NB4 (cell line): ENCODE measurements at regions not wholly inside any gene's neighbourhood (a gene's known extent, or its start where the extent isn't known, plus 50 kb on each side); places are given as distances from the start of the nearest gene placed in this dataset.

ENCODE experiments used
- DNase-seq: peaks from one replicate; pipeline ENCODE4 v3.0.0; 2010; ENCODE audit warnings: low read depth
- H3K4me3 ChIP-seq: one replicate; pipeline ENCODE4 v1.5.1; 2011; ENCODE audit warnings: mild to moderate bottlenecking, low read depth, low read length, moderate library complexity
- MYC ChIP-seq: IDR thresholded peaks from 2 replicates; pipeline ENCODE4 v1.6.1; 2011; ENCODE audit warnings: low read depth, low read length
- POLR2A ChIP-seq: IDR thresholded peaks from 2 replicates; pipeline ENCODE4 v1.6.1; 2011; ENCODE audit warnings: mild to moderate bottlenecking; ENCODE audit not compliant: insufficient read length; ENCODE audit errors: extremely low read depth
- TF ChIP-seq, protein P1 (sequence below): IDR thresholded peaks from 2 replicates; pipeline ENCODE4 v1.6.1; 2011; ENCODE audit warnings: low read depth, low read length
- TF ChIP-seq, protein P2 (sequence below): IDR thresholded peaks from one replicate; pipeline ENCODE4 v1.5.1; 2012; ENCODE audit warnings: low read depth, low read length

DNA sequence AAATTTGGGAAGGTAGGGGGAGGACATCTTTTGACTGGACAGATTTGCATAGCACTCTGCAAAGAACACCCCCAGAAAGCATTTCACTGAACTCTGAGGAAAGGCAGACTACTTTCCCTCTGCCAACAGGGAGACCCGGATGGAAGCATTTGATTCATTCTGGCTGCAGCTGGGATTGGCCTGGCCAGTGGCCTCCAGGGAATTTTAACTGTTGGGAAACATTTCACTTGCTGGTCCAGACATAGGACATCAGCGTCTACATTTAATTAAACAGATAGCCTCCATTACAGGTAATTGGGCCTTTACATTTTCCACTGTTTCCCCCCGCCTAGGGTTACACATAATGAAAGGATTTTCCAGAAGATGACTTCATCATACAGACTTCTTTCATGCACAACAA lies 92.8 kb downstream of the MARCHF4 start:
- H3K4me3 ChIP-seq: no peak overlapping the region
- DNase-seq: no peak
- TF ChIP-seq POLR2A: no peak
- TF ChIP-seq, protein P1, sequence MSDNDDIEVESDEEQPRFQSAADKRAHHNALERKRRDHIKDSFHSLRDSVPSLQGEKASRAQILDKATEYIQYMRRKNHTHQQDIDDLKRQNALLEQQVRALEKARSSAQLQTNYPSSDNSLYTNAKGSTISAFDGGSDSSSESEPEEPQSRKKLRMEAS: no peak
- TF ChIP-seq, protein P2, sequence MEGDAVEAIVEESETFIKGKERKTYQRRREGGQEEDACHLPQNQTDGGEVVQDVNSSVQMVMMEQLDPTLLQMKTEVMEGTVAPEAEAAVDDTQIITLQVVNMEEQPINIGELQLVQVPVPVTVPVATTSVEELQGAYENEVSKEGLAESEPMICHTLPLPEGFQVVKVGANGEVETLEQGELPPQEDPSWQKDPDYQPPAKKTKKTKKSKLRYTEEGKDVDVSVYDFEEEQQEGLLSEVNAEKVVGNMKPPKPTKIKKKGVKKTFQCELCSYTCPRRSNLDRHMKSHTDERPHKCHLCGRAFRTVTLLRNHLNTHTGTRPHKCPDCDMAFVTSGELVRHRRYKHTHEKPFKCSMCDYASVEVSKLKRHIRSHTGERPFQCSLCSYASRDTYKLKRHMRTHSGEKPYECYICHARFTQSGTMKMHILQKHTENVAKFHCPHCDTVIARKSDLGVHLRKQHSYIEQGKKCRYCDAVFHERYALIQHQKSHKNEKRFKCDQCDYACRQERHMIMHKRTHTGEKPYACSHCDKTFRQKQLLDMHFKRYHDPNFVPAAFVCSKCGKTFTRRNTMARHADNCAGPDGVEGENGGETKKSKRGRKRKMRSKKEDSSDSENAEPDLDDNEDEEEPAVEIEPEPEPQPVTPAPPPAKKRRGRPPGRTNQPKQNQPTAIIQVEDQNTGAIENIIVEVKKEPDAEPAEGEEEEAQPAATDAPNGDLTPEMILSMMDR: no peak
- no peak for TF ChIP-seq MYC

DNA sequence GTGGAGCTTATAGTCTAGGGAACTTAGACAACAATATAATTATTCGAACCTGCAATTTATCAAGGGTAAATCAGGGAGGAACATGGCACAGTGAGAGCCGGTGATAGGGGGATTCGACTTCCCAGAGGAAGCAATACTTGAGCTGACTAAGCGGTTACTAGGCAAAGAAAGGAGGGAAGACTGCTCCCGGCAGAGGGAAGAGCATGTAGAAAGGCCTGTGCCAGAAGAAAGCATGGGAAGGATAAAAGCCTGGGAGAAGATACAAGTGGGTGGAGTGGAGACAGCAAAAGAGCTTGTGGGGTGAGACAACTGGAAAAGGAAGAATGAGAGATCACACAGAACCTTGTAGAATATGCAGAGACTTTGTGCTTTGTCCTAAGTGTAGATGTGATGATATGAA lies 93.3 kb downstream of the MARCHF4 start:
- no peak for DNase-seq
- no peak overlapping the region for H3K4me3 ChIP-seq
- TF ChIP-seq, protein P1: no peak

DNA sequence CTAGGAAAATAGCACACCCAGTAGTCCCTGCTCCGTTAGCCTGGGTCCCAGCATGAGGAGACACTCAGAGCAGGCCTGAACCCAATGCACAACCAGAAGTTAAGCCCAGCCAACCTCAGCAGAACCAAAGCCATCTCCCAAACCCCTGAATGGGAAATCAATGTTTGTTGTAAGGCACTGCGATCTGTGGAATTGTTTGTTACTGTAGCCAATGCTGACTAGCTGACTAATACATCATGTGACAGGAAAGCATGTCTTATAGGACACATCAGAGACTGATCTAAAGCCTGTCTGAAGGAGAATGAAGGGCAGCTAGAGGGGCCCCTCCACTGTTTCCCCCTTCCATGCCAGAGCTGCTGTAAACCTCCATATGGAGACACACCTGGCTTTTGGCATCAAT lies 96.4 kb downstream of the MARCHF4 start:
- TF ChIP-seq MYC (no peak), POLR2A (no peak)
- TF ChIP-seq, protein P2: no peak
- TF ChIP-seq, protein P1: no peak
- no peak overlapping the region for H3K4me3 ChIP-seq
- DNase-seq: no peak

DNA sequence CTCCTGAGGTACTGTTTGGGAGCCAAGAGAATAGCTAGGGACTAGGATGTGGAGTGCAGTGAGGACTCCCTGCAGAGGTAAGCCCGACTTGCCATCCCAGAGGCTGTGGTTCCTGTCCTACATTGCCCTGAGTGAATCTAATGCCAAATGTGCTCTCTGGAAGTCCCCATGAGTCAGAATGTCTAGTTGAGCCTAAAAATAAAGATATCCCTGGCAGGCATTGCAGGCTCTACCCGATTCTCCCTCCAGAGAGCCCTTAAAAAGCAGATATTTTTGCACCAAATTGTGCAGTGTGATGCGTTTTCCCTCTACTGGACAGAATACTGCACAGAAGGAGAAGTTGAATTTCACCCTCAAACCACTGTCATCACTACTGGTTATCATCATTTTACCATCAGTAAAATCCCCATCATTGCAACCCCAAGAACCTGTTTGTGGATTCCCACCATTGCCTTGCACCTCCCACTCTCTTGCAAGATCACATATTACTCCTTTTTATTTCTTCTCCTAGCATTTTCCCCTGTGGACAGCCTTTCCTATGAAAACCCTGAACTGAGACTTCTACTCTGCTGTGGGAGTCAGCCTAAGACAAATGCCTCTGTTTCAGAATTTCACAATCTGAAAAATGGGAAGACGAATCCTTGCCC lies 98.0 kb downstream of the MARCHF4 start:
- TF ChIP-seq MYC (no peak), POLR2A (no peak)
- TF ChIP-seq, protein P1: no peak
- no peak for DNase-seq
- no peak overlapping the region for H3K4me3 ChIP-seq

DNA sequence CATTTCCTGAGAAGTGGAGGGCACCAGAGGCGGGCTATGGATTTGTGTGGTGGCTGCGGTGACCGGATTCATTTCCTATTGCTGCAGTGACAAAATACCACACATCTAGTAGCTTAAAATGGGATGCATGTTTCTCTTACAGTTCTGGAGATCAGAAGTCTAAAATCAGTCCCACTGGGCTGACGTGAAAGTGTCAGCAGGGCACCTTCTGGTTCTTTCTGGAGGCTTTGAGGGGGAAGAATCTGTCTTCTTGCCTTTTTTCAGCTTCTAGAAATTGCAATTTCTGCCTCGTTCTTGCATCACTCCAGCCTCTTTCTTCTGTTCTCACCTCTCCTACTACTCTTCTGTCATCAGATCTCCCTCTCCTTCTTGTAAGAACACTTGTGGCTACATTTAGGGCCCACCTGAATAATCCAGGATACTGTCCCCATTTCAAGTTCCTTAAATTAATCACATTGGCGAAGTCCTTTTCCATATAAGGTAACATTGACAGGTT lies 111.2 kb downstream of the MARCHF4 start:
- DNase-seq: no peak
- no peak for TF ChIP-seq MYC
- H3K4me3 ChIP-seq: no peak overlapping the region

DNA sequence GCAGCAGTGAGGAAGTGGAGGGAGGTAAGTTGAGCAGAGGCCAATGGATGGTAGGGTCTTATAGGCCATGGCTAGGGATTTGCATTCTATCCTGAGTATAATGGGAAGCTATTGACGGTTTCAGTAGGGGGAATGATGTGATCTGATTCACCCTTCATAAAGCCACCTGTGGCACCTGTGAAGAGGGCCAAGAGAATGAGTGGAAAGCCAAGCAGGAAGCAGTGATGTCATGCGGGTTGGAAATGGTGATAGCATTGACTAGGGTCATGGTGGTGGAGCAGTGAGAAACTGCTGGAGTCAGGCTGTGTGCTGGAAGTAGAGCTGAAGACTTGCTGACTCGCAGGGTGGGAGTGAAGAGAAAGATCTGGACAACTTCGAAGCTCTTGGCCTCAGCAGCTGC lies 111.7 kb downstream of the MARCHF4 start:
- no peak overlapping the region for H3K4me3 ChIP-seq
- TF ChIP-seq, protein P1: no peak
- DNase-seq: no peak

DNA sequence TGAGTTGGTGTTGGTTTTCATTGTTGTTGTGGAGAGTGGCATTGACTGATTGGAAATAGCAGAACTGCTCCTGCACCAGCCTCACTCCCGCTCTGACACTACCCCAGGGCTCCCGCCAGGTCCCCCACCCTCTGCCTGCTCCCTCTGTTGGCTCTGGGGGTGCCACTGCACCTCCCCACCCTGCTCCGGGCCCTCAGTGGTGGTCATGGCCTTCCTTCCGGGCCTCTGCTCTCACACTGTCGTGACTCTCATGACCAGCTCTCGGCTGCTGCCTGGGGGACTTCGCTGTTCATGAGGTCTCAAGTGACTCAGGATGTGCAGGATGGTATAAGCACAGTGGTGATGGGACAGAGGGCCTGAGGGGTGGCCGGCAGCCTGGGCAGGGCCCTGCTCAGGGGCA lies 113.2 kb downstream of the MARCHF4 start:
- TF ChIP-seq, protein P2: no peak
- no peak for TF ChIP-seq MYC
- no peak for DNase-seq
- no peak overlapping the region for H3K4me3 ChIP-seq

DNA sequence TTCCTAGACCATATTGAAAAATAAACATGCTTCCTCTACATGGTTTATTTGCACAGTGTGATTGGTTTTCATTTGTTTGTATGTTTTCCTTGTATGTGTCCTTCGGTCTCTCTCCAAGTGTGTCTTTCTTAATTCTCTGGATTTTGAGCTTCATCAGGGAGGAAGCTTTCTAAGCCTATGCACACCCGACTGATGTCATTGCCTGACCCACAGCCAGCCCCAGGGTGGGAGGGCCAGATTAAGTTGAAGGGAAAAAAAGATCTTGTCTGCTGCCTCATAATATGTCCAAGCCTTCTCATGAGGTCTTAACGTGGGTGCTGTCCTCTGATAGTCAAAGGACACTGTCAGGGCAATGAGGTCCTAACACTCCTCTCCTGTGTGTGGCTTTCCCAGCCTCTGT lies 115.2 kb downstream of the MARCHF4 start:
- TF ChIP-seq POLR2A (no peak), MYC (no peak)
- TF ChIP-seq, protein P1: no peak
- TF ChIP-seq, protein P2: no peak
- no peak overlapping the region for H3K4me3 ChIP-seq
- no peak for DNase-seq
